Activated naive CD4-positive, alpha-beta T cell treated with anti-CD3 and anti-CD28 coated beads for 36 hours (primary cell): ENCODE measurements at regions not wholly inside any gene's neighbourhood (a gene's known extent, or its start where the extent isn't known, plus 50 kb on each side); places are given as distances from the start of the nearest gene placed in this dataset.
"Not testable (repeated sequence)": the region's sequence is repeated elsewhere in the genome, so short reads cannot be mapped to it uniquely, and the experiment has no call there.

Experiments
- CTCF ChIA-PET: fragments of 350-600 bp; sonication (Branson Sonifier 250); formaldehyde crosslinking; loops from one replicate; lab custom pipeline; 2021; ENCODE audit warnings: antibody characterized with exemption; lab: Charles Lee
- DNase-seq: peaks from one replicate; pipeline ENCODE4 v3.0.0-alpha.2; 2020
- H3K27ac Mint-ChIP-seq: one replicate; pipeline ENCODE4 v1.8.0; 2021; ENCODE audit warnings: mild to moderate bottlenecking, mixed read lengths
- H3K27me3 Mint-ChIP-seq: one replicate; pipeline ENCODE4 v1.8.0; 2021; ENCODE audit warnings: low read depth, mixed read lengths
- H3K36me3 Mint-ChIP-seq: one replicate; pipeline ENCODE4 v1.8.0; 2021; ENCODE audit warnings: low read depth, mixed read lengths
- H3K4me1 Mint-ChIP-seq: one replicate; pipeline ENCODE4 v1.8.0; 2021; ENCODE audit warnings: low read depth, mixed read lengths
- H3K4me3 Mint-ChIP-seq: one replicate; pipeline ENCODE4 v1.8.0; 2021; ENCODE audit warnings: mild to moderate bottlenecking, moderate library complexity, mixed read lengths
- H3K9me3 Mint-ChIP-seq: one replicate; pipeline ENCODE4 v1.8.0; 2021; ENCODE audit warnings: mixed read lengths
- intact Hi-C: fragments of 100-400 bp; cut with micrococcal nuclease; formaldehyde crosslinking; loops from one replicate; pipeline ENCODE4 v1.15.1; 2023

- CTCF ChIA-PET, H3K36me3 Mint-ChIP-seq, DNase-seq, H3K4me3 Mint-ChIP-seq, H3K9me3 Mint-ChIP-seq, H3K27ac Mint-ChIP-seq, H3K27me3 Mint-ChIP-seq, intact Hi-C loops, H3K4me1 Mint-ChIP-seq: not testable (repeated sequence)
These were observed 367.0 kb upstream of the SGCG start for GRCh38 chr13:22813531-22814377.

GRCh38 chr13:22814433-22814832 is 366.3 kb upstream of the SGCG start:
- H3K36me3 Mint-ChIP-seq, result not testable (repeated sequence)

GRCh38 chr13:22821589-22821988 is 359.2 kb upstream of the SGCG start:
- Mint-ChIP-seq H3K27ac (no peak overlapping the region), H3K27me3 (peaks cover 7% of the 10 kb centered on the region), H3K36me3 (no peaks in the 10 kb centered on the region), H3K4me3 (no peak overlapping the region), H3K4me1 (no peaks in the 10 kb centered on the region), H3K9me3 (no peaks in the 10 kb centered on the region)
- intact Hi-C loops, result no loop called here
- CTCF ChIA-PET, result no interaction called here
- no peak for DNase-seq

More at GRCh38 chr13:22814433-22814832, 366.3 kb upstream of the SGCG start:
- DNase-seq, H3K9me3 Mint-ChIP-seq, H3K27ac Mint-ChIP-seq, CTCF ChIA-PET, intact Hi-C loops, H3K4me1 Mint-ChIP-seq, H3K27me3 Mint-ChIP-seq, H3K4me3 Mint-ChIP-seq: not testable (repeated sequence)

- Mint-ChIP-seq H3K27ac (no peak overlapping the region), H3K4me3 (no peak overlapping the region), H3K36me3 (no peaks in the 10 kb centered on the region), H3K4me1 (no peaks in the 10 kb centered on the region), H3K27me3 (peaks cover 7% of the 10 kb centered on the region), H3K9me3 (no peaks in the 10 kb centered on the region)
- intact Hi-C loops, result no loop called here
- no peak for DNase-seq
- CTCF ChIA-PET, result no interaction called here
These were observed 355.6 kb upstream of the SGCG start for GRCh38 chr13:22825186-22825585.

GRCh38 chr13:22828081-22828480 is 352.7 kb upstream of the SGCG start:
- no peaks in the 10 kb centered on the region for H3K4me1 Mint-ChIP-seq
- H3K27ac Mint-ChIP-seq, result no peak overlapping the region
- H3K36me3 Mint-ChIP-seq, result no peaks in the 10 kb centered on the region
- H3K27me3 Mint-ChIP-seq, result peaks cover 1% of the 10 kb centered on the region
- CTCF ChIA-PET, result no interaction called here
- H3K4me3 Mint-ChIP-seq, result no peak overlapping the region
- no peaks in the 10 kb centered on the region for H3K9me3 Mint-ChIP-seq
- no peak for DNase-seq
- intact Hi-C loops, result no loop called here

GRCh38 chr13:22836475-22836874 is 344.3 kb upstream of the SGCG start:
- DNase-seq, result no peak
- no peaks in the 10 kb centered on the region for H3K4me1 Mint-ChIP-seq
- CTCF ChIA-PET, result no interaction called here
- H3K36me3 Mint-ChIP-seq, result no peaks in the 10 kb centered on the region
- no peak overlapping the region for H3K4me3 Mint-ChIP-seq
- peaks cover 18% of the 10 kb centered on the region for H3K27me3 Mint-ChIP-seq
- H3K27ac Mint-ChIP-seq, result no peak overlapping the region
- intact Hi-C loops, result no loop called here
- H3K9me3 Mint-ChIP-seq, result no peaks in the 10 kb centered on the region

- H3K4me3 Mint-ChIP-seq, result no peak overlapping the region
These were observed 342.7 kb upstream of the SGCG start for GRCh38 chr13:22837980-22838647.

GRCh38 chr13:22839603-22840530 is 340.9 kb upstream of the SGCG start:
- intact Hi-C loops, result no loop called here
- Mint-ChIP-seq H3K36me3 (no peaks in the 10 kb centered on the region), H3K9me3 (no peaks in the 10 kb centered on the region), H3K27me3 (peaks cover 18% of the 10 kb centered on the region), H3K27ac (no peak overlapping the region), H3K4me3 (no peak overlapping the region), H3K4me1 (no peaks in the 10 kb centered on the region)
- CTCF ChIA-PET, result no interaction called here
- DNase-seq, result no peak

More at GRCh38 chr13:22837980-22838647, 342.7 kb upstream of the SGCG start:
- Mint-ChIP-seq H3K27ac (no peak overlapping the region), H3K4me1 (no peaks in the 10 kb centered on the region), H3K36me3 (no peaks in the 10 kb centered on the region), H3K27me3 (peaks cover 18% of the 10 kb centered on the region), H3K9me3 (no peaks in the 10 kb centered on the region)
- DNase-seq, result no peak
- intact Hi-C loops, result no loop called here
- CTCF ChIA-PET, result no interaction called here

GRCh38 chr13:22846551-22846950 is 334.2 kb upstream of the SGCG start:
- no peaks in the 10 kb centered on the region for H3K4me1 Mint-ChIP-seq

GRCh38 chr13:22848539-22849052 is 332.2 kb upstream of the SGCG start:
- Mint-ChIP-seq H3K36me3 (no peaks in the 10 kb centered on the region), H3K9me3 (no peaks in the 10 kb centered on the region), H3K27ac (no peak overlapping the region), H3K4me1 (no peaks in the 10 kb centered on the region), H3K27me3 (peaks cover 3% of the 10 kb centered on the region), H3K4me3 (no peak overlapping the region)
- CTCF ChIA-PET, result no interaction called here
- no peak for DNase-seq
- intact Hi-C loops, result no loop called here

More at GRCh38 chr13:22846551-22846950, 334.2 kb upstream of the SGCG start:
- H3K27me3 Mint-ChIP-seq, result peaks cover 3% of the 10 kb centered on the region
- H3K27ac Mint-ChIP-seq, result no peak overlapping the region
- CTCF ChIA-PET, result no interaction called here
- no peaks in the 10 kb centered on the region for H3K9me3 Mint-ChIP-seq
- intact Hi-C loops, result no loop called here
- H3K4me3 Mint-ChIP-seq, result no peak overlapping the region
- H3K36me3 Mint-ChIP-seq, result no peaks in the 10 kb centered on the region
- DNase-seq, result no peak

- peaks cover 6% of the 10 kb centered on the region for H3K27me3 Mint-ChIP-seq
- no peak overlapping the region for H3K27ac Mint-ChIP-seq
- no peaks in the 10 kb centered on the region for H3K4me1 Mint-ChIP-seq
- intact Hi-C loops, result no loop called here
- CTCF ChIA-PET, result interaction anchor here (0.6 kb wide), 1 partner anchor 910 kb away, joined by 3 read pairs; no protein-coding TSS in a partner anchor
- no peak for DNase-seq
- H3K9me3 Mint-ChIP-seq, result no peaks in the 10 kb centered on the region
- H3K4me3 Mint-ChIP-seq, result no peak overlapping the region
- no peaks in the 10 kb centered on the region for H3K36me3 Mint-ChIP-seq
These were observed 324.9 kb upstream of the SGCG start for GRCh38 chr13:22855926-22856325.

GRCh38 chr13:22858980-22859379 is 321.8 kb upstream of the SGCG start:
- CTCF ChIA-PET, H3K4me1 Mint-ChIP-seq, H3K27ac Mint-ChIP-seq, H3K27me3 Mint-ChIP-seq, H3K36me3 Mint-ChIP-seq, H3K9me3 Mint-ChIP-seq, intact Hi-C loops, DNase-seq, H3K4me3 Mint-ChIP-seq: not testable (repeated sequence)
